ENCODE measurements at regions not wholly inside any gene's neighbourhood (a gene's known extent, or its start where the extent isn't known, plus 50 kb on each side); places are given as distances from the start of the nearest gene placed in this dataset.

DNA sequence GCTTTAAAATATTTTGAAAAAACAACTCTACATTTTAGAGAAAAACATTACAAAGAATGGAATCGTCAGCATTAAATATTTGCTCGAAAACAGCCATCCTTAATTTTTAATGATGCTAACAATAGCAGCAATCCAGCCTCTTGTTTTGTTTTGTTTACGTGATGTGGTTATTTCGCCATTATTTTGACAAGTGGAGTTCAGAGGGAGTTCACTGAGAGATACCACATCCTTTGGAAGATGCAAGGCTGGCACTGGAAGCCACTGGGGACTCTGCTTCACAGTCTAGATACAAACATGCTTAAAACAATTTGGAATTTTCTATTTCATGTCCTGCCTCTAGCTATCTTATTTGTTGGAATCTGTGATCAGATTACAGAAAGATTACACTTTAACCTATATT, 556.3 kb downstream of the PCDH17 start:
- no peaks in the 10 kb centered on the region for H3K36me3 Mint-ChIP-seq
- Histone ChIP-seq H3K4me3 (ENCODE audit: low read length in 2 of 2) (no peak overlapping the region), H3K4me1 (ENCODE audit: insufficient read depth, low read length) (no peaks in the 10 kb centered on the region), H3K27me3 (ENCODE audit: insufficient read depth, low read length) (no peaks in the 10 kb centered on the region), H3K9me3 (ENCODE audit: control insufficient read depth in 1 of 2, low read length in 2 of 2) (no peaks in the 10 kb centered on the region), H3K27ac (ENCODE audit: low read depth, low read length) (no peak overlapping the region), H3K36me3 (ENCODE audit: insufficient read depth, low read length) (no peaks in the 10 kb centered on the region)
- no peak overlapping the region for H3K4me3 Mint-ChIP-seq
- H3K27me3 Mint-ChIP-seq = no peaks in the 10 kb centered on the region
- DNase-seq = no peak
- H3K27ac Mint-ChIP-seq = no peak overlapping the region
- intact Hi-C loops (cut with micrococcal nuclease) = no loop called here
- ChIA-PET POLR2A (ENCODE audit: partially characterized antibody) (no interaction called here), CTCF (ENCODE audit: partially characterized antibody) (no interaction called here)
- peaks cover 2 to 19% (median 13%) of the 10 kb centered on the region in 8 donors for H3K9me3 Mint-ChIP-seq
- no peaks in the 10 kb centered on the region for H3K4me1 Mint-ChIP-seq

DNA sequence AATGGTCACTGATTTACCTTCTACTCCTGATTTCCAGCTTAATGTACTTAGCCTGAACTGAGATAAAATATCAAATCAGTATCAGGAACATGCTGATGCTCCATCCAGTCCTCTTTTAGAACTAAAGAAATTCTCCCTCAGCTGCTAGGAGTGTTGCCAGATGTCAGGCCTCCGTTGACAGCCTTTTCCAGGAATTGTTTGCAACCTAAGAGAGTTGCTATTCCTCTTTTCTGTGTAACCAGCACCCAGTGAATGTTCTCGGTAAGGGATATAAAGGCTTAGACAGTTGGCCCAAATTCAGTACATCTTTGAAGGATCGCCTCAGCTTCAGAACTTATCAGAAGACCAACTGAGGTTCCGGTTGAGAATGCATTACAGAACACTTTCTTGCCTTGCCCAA, 559.0 kb downstream of the PCDH17 start:
- Mint-ChIP-seq H3K36me3 (no peaks in the 10 kb centered on the region), H3K27ac (no peak overlapping the region), H3K4me1 (no peaks in the 10 kb centered on the region), H3K9me3 (peaks cover 2 to 16% (median 9%) of the 10 kb centered on the region in 8 donors), H3K4me3 (no peak overlapping the region), H3K27me3 (no peaks in the 10 kb centered on the region)
- no peak overlapping the region for H3K4me3 ChIP-seq (ENCODE audit: low read length in 2 of 2)
- intact Hi-C loops (cut with micrococcal nuclease) = no loop called here
- H3K4me1 ChIP-seq (ENCODE audit: insufficient read depth, low read length) = no peaks in the 10 kb centered on the region
- ChIA-PET POLR2A (ENCODE audit: partially characterized antibody) (no interaction called here), CTCF (ENCODE audit: partially characterized antibody) (no interaction called here)
- H3K27me3 ChIP-seq (ENCODE audit: insufficient read depth, low read length) = no peaks in the 10 kb centered on the region
- no peaks in the 10 kb centered on the region for H3K36me3 ChIP-seq (ENCODE audit: insufficient read depth, low read length)
- H3K9me3 ChIP-seq (ENCODE audit: control insufficient read depth in 1 of 2, low read length in 2 of 2) = no peaks in the 10 kb centered on the region
- no peak for DNase-seq
- no peak overlapping the region for H3K27ac ChIP-seq (ENCODE audit: low read depth, low read length)

DNA sequence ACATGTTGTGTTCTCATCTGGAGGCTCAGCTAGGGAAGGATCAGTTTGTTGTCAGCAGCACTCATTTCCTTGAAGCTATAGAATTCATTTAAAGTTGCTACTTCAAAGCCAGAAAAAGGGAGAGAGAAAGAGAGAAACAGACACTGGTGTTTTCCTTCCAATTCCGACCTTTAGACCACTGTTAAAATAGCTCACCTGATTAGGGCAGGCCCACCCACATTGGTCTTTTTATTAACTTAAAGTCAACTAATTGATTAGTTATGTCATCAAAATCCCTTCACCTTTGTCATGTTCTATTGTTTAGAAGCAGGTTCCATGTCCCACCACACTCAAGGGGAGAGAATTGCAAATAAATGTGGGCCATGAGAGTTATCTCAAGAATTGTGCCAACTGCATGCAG, 560.2 kb downstream of the PCDH17 start:
- no peak for DNase-seq
- ChIA-PET CTCF (ENCODE audit: partially characterized antibody) (no interaction called here), POLR2A (ENCODE audit: partially characterized antibody) (no interaction called here)
- H3K36me3 Mint-ChIP-seq = no peaks in the 10 kb centered on the region
- Histone ChIP-seq H3K27ac (ENCODE audit: low read depth, low read length) (no peak overlapping the region), H3K9me3 (ENCODE audit: control insufficient read depth in 1 of 2, low read length in 2 of 2) (no peaks in the 10 kb centered on the region), H3K36me3 (ENCODE audit: insufficient read depth, low read length) (no peaks in the 10 kb centered on the region), H3K27me3 (ENCODE audit: insufficient read depth, low read length) (no peaks in the 10 kb centered on the region), H3K4me1 (ENCODE audit: insufficient read depth, low read length) (no peaks in the 10 kb centered on the region), H3K4me3 (ENCODE audit: low read length in 2 of 2) (no peak overlapping the region)
- no peak overlapping the region for H3K4me3 Mint-ChIP-seq
- no peaks in the 10 kb centered on the region for H3K27me3 Mint-ChIP-seq
- no peaks in the 10 kb centered on the region for H3K4me1 Mint-ChIP-seq
- peaks cover 2 to 10% (median 6%) of the 10 kb centered on the region in 8 donors for H3K9me3 Mint-ChIP-seq
- H3K27ac Mint-ChIP-seq = no peak overlapping the region
- intact Hi-C loops (cut with micrococcal nuclease) = no loop called here

DNA sequence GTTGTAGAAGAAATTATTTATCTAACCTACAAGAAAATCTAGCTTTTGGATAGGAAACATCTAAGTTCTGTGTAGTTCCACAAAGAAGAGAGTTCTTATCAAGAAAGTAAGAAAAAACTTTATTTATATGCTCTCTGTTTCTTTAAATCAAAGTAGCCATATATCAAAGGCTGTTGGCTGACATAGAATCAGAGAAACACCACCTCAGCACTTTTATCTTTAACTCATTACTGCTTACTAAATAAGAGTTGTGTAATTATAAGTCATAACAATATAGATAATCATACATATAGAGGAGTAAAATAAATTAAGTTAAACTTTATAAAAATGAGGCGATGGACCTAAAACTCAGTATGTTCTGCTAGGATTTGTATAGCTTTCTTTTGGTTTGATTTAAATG, 570.6 kb downstream of the PCDH17 start:
- Mint-ChIP-seq H3K9me3 (peaks cover 0 to 10% (median 5%) of the 10 kb centered on the region in 8 donors), H3K4me1 (no peaks in the 10 kb centered on the region), H3K36me3 (no peaks in the 10 kb centered on the region), H3K27ac (no peak overlapping the region), H3K4me3 (no peak overlapping the region), H3K27me3 (no peaks in the 10 kb centered on the region)
- Histone ChIP-seq H3K4me1 (ENCODE audit: insufficient read depth, low read length) (no peaks in the 10 kb centered on the region), H3K4me3 (ENCODE audit: low read length in 2 of 2) (no peak overlapping the region), H3K36me3 (ENCODE audit: insufficient read depth, low read length) (no peaks in the 10 kb centered on the region), H3K27ac (ENCODE audit: low read depth, low read length) (no peak overlapping the region), H3K9me3 (ENCODE audit: control insufficient read depth in 1 of 2, low read length in 2 of 2) (no peaks in the 10 kb centered on the region), H3K27me3 (ENCODE audit: insufficient read depth, low read length) (no peaks in the 10 kb centered on the region)
- ChIA-PET POLR2A (ENCODE audit: partially characterized antibody) (no interaction called here), CTCF (ENCODE audit: partially characterized antibody) (no interaction called here)
- no peak for DNase-seq
- intact Hi-C loops (cut with micrococcal nuclease) = no loop called here

DNA sequence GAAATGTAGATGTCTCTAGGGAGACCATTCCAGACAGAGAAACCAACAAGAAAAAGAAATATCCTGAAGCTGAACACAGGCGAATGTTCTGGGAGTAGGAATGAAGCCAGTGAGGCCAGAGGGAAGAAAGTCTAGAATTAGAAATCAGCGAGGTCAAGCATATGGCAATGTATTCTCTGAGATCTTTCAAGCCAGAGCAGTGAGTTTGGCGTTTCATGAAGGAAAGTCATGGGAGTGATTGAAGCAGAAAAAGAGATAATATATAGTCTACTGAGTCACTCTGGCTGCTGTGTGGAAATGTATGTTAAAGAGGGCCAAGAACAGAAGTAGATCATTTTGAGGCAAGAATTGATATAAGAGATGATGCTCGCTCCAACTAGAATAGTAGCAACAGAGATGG, 576.0 kb downstream of the PCDH17 start:
- Histone ChIP-seq H3K27ac (ENCODE audit: low read depth, low read length) (no peak overlapping the region), H3K27me3 (ENCODE audit: insufficient read depth, low read length) (no peaks in the 10 kb centered on the region), H3K36me3 (ENCODE audit: insufficient read depth, low read length) (no peaks in the 10 kb centered on the region), H3K4me1 (ENCODE audit: insufficient read depth, low read length) (no peaks in the 10 kb centered on the region), H3K4me3 (ENCODE audit: low read length in 2 of 2) (no peak overlapping the region), H3K9me3 (ENCODE audit: control insufficient read depth in 1 of 2, low read length in 2 of 2) (no peaks in the 10 kb centered on the region)
- no peak for DNase-seq
- no peak overlapping the region for H3K27ac Mint-ChIP-seq
- intact Hi-C loops (cut with micrococcal nuclease) = no loop called here
- H3K9me3 Mint-ChIP-seq = peaks cover 0 to 15% (median 5%) of the 10 kb centered on the region in 8 donors
- no peak overlapping the region for H3K4me3 Mint-ChIP-seq
- ChIA-PET CTCF (ENCODE audit: partially characterized antibody) (no interaction called here), POLR2A (ENCODE audit: partially characterized antibody) (no interaction called here)
- H3K36me3 Mint-ChIP-seq = no peaks in the 10 kb centered on the region
- no peaks in the 10 kb centered on the region for H3K27me3 Mint-ChIP-seq
- H3K4me1 Mint-ChIP-seq = no peaks in the 10 kb centered on the region

DNA sequence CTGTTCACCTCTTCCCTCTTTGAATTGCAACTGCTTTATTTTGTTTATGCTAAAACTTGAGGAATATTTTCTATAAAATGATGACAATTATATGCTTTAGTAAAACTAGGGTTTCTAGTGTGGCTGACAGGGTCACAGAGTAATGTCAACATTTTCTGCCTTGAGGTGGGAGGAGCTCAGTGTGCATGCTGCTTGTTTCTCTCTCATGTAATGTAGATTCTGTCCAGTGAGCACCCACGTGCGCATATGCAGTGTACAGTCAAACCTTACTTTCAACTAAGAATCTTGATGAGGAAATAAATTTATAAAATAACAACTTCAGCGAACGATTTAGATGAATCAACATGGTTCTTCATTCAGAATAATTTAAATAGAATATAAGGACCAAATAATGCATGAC, 603.9 kb downstream of the PCDH17 start:
- no peaks in the 10 kb centered on the region for H3K36me3 ChIP-seq (ENCODE audit: insufficient read depth, low read length)
- intact Hi-C loops (cut with micrococcal nuclease) = no loop called here
- no peak overlapping the region for H3K4me3 Mint-ChIP-seq
- H3K4me3 ChIP-seq (ENCODE audit: low read length in 2 of 2) = no peak overlapping the region
- no peaks in the 10 kb centered on the region for H3K27me3 Mint-ChIP-seq
- no peaks in the 10 kb centered on the region for H3K27me3 ChIP-seq (ENCODE audit: insufficient read depth, low read length)
- POLR2A ChIA-PET (ENCODE audit: partially characterized antibody) = no interaction called here
- no peak for DNase-seq
- H3K9me3 ChIP-seq (ENCODE audit: control insufficient read depth in 1 of 2, low read length in 2 of 2) = no peaks in the 10 kb centered on the region
- H3K9me3 Mint-ChIP-seq = peaks cover 3 to 10% (median 6%) of the 10 kb centered on the region in 8 donors
- H3K4me1 Mint-ChIP-seq = no peaks in the 10 kb centered on the region
- H3K4me1 ChIP-seq (ENCODE audit: insufficient read depth, low read length) = no peaks in the 10 kb centered on the region
- CTCF ChIA-PET (ENCODE audit: partially characterized antibody) = no interaction called here
- H3K27ac Mint-ChIP-seq = no peak overlapping the region
- no peak overlapping the region for H3K27ac ChIP-seq (ENCODE audit: low read depth, low read length)
- no peaks in the 10 kb centered on the region for H3K36me3 Mint-ChIP-seq

DNA sequence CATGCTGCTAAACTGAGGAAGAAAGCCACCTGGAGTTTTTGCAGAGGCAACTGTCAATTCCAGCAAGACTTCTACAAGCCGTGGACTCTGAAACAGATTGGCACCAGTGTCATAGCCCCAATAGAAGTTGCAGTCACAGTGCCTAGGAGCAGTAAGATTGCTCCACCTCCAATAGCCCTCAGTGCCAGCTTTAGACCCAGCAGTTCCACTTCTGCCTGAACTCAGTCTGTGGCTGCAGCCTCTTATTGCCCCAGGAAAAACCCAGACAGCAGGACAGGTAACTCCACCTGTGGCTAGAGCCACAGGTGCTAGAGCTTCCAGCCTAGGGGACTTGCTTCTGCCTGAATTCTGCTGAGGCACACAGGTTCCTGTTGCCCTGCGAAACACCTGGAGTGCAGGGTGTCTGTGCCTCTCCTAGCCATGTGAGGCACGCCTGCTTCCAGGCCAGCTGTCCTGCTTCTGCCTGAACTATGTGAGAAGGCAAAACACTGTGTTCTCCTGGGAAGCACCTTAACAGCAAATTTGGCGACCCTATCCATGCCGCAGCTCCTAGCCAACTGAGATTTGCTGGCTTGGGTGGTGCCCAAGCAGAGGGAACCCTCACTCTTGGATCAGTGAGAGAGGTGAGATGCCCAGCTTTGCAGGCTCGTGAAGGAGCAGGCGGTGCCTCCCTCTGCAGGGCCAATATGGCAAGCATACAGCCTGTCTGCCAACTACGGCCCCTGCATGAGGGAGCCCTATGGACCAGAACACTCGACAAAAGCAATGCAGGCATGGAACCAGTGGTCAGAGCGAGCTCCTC, 607.6 kb downstream of the PCDH17 start:
- no peak overlapping the region for H3K27ac ChIP-seq (ENCODE audit: low read depth, low read length)
- H3K36me3 ChIP-seq (ENCODE audit: insufficient read depth, low read length) = no peaks in the 10 kb centered on the region
- no peaks in the 10 kb centered on the region for H3K9me3 ChIP-seq (ENCODE audit: control insufficient read depth in 1 of 2, low read length in 2 of 2)
- no peaks in the 10 kb centered on the region for H3K36me3 Mint-ChIP-seq
- no peak overlapping the region for H3K4me3 Mint-ChIP-seq
- H3K4me1 ChIP-seq (ENCODE audit: insufficient read depth, low read length) = no peaks in the 10 kb centered on the region
- no peak overlapping the region for H3K4me3 ChIP-seq (ENCODE audit: low read length in 2 of 2)
- intact Hi-C loops (cut with micrococcal nuclease) = no loop called here
- DNase-seq = no peak
- H3K27me3 ChIP-seq (ENCODE audit: insufficient read depth, low read length) = no peaks in the 10 kb centered on the region
- peaks cover 5 to 16% (median 10%) of the 10 kb centered on the region in 8 donors for H3K9me3 Mint-ChIP-seq
- POLR2A ChIA-PET (ENCODE audit: partially characterized antibody) = no interaction called here
- no peak overlapping the region for H3K27ac Mint-ChIP-seq
- H3K27me3 Mint-ChIP-seq = no peaks in the 10 kb centered on the region
- no peaks in the 10 kb centered on the region for H3K4me1 Mint-ChIP-seq
- CTCF ChIA-PET (ENCODE audit: partially characterized antibody) = no interaction called here

All from CD4-positive, alpha-beta memory T cell (primary cell).